Midbrain (tissue), 1 donor: ENCODE measurements at regions not wholly inside any gene's neighbourhood (a gene's known extent, or its start where the extent isn't known, plus 50 kb on each side); places are given as distances from the start of the nearest gene placed in this dataset.
A peak's percentile ranks its signal among the peaks of the same experiment; 100 is the strongest.
"Not testable (repeated sequence)": the region's sequence is repeated elsewhere in the genome, so short reads cannot be mapped to it uniquely, and the experiment has no call there.

ENCODE experiments used
- DNase-seq: peaks from one replicate; lab custom pipeline; 2025; lab: John Stamatoyannopoulos, UW

DNA sequence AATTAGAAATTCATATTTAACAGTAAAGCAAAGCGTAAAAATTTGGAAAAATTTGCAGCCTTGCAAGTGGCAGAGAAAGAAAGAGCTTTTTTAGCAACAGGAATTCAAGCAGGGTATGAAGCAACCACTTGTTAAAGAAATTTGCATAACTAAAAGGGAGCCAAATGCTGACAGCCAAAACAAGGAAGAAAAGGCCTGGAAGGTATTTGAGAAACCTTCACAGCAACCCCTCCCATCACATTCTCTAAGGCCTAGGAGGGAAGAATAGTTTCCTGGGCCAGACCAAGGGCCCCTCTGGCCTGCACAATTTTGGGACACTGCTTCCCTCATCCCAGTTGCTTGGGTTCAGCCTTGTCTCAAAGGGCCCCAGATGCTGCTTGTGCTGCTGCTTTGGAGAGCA is 672.4 kb upstream of the TMPRSS15 start:
- no peak for DNase-seq

DNA sequence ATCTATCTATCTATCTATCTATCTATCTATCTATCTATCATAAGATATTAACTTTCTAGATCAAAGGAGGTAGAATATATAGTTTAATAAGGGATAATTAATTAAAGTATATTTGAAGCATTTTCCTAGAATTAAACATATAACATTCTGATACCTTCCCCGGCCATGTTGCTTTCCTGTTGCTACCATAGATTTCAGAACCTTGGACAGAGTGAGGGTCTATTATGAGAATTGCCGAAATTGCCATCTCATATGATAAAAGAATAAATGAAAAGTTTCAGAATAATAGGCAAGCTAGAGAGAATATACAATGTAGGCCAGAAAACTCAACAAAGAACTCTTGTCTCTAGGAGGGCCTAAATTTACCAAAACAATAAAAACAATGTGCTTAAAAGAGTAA is 706.1 kb upstream of the TMPRSS15 start:
- no peak for DNase-seq

DNA sequence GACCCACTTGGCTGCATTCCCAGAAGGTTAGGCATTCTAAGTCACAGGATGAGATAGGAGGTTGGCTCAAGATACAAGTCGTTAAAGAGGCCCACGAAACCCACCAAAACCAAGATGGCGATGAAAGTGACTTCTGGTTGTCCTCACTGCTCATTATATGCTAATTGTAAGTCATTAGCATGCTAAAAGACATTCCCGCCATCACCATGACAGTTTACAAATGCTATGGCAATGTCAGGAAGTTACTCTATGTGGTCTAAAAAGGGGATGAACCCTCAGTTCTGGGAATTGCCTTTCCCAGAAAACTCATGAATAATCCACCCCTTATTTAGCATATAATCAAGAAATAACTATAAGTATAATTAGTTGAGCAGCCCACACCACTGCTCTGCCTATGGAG is 715.7 kb upstream of the TMPRSS15 start:
- not testable (repeated sequence) for DNase-seq

DNA sequence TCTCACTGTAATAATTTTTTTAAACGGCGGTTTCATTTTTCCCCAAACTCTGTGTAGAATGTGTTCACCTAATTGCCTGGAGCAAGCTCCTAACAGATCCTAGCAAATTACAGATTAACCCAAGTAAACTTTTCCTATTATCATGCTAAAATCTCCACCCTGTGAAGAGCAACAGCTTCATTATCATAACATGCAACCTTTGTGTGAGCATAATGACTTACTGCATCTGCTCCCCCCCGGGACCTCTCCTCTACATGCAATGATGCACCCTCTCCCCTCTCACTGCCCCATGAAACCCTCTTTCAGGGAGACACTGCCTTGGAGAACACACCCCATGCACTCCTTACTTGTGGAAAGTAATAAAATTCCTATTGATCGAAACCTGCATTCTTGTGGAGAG is 717.0 kb upstream of the TMPRSS15 start:
- DNase-seq = no peak

DNA sequence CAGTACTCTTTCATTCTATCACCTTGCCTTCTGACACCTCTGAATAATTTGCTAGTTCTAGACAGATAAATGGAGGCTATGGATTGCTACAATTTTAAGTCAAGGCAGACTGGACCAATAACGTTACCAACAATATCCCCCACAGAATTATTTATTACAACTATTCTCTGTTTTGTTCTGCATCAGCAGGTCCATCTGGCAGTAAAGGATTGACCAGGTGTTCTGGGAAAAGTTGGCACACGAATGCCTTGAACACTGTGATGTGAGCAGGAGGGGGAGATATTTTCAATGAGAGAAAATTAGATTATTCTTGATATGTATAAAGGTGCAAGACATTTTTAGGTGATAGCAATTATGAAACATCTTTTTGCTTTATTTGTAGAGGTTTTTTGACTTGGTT is 718.8 kb upstream of the TMPRSS15 start:
- DNase-seq = no peak

DNA sequence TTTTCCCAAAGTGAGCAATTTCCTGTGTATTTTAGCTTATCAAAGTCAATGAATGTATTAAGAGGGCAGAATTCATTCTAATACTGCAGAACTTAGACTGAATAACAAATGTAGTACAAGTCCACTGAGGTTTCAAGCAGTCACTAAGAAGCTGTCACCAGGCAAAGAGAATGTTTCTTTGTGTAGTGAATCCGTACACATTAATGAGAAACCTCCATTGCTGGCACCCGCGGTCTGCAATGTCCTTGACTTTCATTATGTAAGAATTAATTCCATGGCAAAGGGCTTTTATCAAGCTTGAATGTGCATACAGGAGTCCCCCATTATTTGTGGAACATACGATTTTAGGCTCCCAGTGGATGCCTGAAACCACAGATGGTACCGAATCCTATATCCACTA is 719.5 kb upstream of the TMPRSS15 start:
- DNase-seq = no peak

DNA sequence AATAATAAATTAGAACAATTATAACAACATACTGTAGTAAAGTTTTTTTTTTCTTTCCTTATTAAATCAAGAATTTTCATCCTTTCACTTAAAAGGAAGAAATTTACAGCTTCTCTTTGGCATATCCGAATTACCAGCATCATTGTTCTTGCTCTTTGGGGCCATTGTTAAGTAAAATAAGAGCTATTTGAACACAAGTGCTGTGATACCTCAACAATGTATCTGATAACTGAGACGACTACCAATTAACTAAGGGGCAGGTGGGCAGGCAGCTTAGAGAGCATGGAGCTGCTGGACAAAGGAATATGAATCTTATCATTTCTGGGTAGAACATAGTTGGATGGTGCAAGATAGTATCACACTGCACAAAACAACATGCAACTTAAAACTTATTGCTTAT is 719.9 kb upstream of the TMPRSS15 start:
- no peak for DNase-seq

DNA sequence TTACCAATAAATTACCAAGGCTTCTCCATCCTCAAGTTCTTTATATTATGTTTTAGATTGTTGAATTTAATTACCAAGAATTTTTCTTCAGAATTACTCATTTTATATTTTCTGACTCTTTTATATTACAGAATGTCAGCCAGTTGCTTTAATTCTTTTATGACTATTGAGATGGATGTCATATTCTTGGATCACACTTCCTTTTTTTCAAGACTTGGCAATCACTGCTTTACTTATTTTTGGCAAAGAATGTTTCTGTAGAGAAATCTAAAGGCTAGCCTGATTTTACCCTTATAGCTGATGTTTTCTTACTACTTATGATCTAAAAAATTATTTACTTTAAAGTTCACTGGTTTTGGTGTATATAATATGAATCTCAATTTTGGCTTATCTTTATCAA is 721.1 kb upstream of the TMPRSS15 start:
- DNase-seq = no peak

GRCh38 chr21:19130379-19131028 is 726.9 kb upstream of the TMPRSS15 start:
- no peak for DNase-seq

GRCh38 chr21:19141511-19141910 is 737.9 kb upstream of the TMPRSS15 start:
- DNase-seq = no peak

GRCh38 chr21:19145682-19146293 is 742.2 kb upstream of the TMPRSS15 start:
- DNase-seq = no peak

- no peak for DNase-seq
These were observed 744.5 kb upstream of the TMPRSS15 start for GRCh38 chr21:19148056-19148455.

GRCh38 chr21:19171585-19171984 is 768.0 kb upstream of the TMPRSS15 start:
- DNase-seq = no peak

DNA sequence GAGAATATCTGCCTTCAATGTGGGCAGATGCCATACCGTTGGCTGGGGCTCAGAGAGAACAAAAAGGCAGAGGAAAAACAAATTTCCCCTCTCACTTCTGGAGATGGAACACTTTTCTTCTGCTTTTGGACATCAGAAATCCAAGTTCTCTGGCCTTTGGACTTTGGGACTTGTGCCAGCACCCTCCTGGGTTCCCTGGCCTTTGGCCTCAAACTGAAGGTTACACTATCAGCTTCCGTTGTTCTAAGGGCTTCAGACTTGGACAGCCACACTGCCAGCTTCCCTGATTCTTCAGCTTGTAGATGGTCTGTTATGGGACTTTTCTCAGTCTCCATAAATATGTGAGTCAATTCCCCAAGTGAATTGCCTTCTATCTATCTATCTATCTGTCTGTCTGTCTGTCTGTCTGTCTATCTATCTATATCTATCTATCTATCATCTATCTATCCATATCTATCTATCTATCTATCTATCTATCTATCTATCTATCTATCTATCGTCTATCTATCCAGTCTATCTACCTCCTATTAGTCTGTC is 778.1 kb upstream of the TMPRSS15 start:
- DNase-seq = no peak

GRCh38 chr21:19197950-19198349 is 794.4 kb upstream of the TMPRSS15 start:
- no peak for DNase-seq

- DNase-seq = no peak
These were observed 795.2 kb upstream of the TMPRSS15 start for GRCh38 chr21:19198801-19199200.

DNA sequence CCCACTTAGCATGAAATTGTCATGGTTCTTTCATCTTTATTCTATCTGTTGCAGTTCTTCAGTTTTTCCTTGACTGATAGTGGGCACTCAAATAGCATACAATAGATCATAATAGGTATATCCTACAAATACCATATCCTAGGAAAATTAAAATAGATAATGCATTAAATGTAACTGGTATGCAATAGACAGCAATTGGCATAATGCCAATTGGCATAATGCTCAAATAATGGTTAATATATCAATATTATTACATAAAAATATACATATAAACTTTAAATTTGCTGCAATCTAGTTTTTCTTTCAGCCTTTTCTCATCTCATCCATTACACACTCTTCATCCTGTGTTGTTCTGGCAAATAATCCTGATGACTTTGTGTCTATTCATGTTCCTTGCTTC is 814.6 kb upstream of the TMPRSS15 start:
- no peak for DNase-seq

DNA sequence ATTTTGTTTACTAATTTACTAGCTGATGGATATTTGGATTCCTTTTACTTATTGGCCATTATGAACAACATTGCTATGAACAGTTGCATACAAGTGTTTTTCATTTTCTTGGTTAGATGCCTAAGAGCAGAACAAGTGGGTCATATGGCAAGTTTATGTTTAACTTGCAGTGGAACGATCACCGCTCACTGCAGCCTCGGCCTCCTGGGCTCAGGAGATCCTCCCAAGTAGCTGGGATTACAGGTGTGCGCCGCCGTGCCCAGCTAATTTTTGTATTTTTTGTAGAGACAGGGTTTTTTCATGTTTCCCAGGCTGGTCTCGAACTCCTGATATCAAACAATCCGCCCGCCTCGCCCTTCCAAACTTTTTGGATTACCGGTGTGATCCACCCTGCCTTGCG is 820.5 kb upstream of the TMPRSS15 start:
- DNase-seq = no peak

DNA sequence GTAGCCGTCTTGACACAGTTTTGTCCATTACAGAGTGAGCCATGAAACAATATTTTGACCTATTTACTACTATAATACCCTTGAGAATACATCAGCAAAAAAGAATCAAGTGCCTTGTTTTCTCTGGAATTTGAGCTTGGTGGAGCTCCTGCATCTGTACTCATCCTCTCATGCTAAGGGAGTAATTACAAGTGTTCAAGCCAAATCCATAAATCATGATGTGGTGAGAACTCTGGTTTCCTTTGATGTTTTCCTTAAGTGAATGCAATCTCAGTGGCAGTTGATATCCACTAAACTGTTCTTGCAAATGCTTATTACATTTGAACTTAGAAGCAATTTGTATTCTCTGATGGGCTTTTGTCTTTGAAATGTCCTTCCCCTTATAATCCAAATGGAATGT is 824.6 kb upstream of the TMPRSS15 start:
- no peak for DNase-seq

GRCh38 chr21:19233841-19234240 is 830.3 kb upstream of the TMPRSS15 start:
- DNase-seq = not testable (repeated sequence)

DNA sequence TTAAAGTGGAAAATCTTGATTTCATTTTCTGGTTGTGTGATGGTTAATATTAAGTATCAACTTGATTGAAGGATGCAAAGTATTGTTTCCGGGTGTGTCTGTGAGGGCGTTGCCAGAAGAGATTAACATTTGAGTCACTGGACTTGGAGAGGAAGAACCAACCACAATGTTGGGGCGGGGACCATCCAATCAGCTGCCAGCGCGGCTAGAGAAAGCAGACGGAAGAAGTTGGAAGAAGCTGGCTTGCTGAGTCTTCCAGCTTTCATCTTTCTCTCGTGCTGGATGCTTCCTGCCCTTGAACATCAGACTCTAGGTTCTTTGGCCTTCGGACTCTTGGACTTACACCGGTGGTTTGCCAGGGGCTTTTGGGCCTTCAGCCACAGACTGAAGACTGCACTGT is 832.6 kb upstream of the TMPRSS15 start:
- DNase-seq = no peak

- DNase-seq = peak; percentile 24
These were observed 834.0 kb upstream of the TMPRSS15 start for GRCh38 chr21:19237608-19238007.

- DNase-seq = no peak
These were observed 836.1 kb upstream of the TMPRSS15 start for GRCh38 chr21:19239696-19240095.
